Karpas-422 (cell line): ENCODE measurements at regions not wholly inside any gene's neighbourhood (a gene's known extent, or its start where the extent isn't known, plus 50 kb on each side); places are given as distances from the start of the nearest gene placed in this dataset.
A peak's percentile ranks its signal among the peaks of the same experiment; 100 is the strongest.

Experiments used
- DNase-seq: peaks from one replicate; pipeline ENCODE4 v3.0.0-alpha.2; 2015
- H2AFZ ChIP-seq: fragments of 200-600 bp; sonication (generic); 2 replicates; pipeline ENCODE4 v1.6.1; 2014; ENCODE audit warnings: antibody characterized with exemption, low read length, mixed read lengths
- H3K27ac ChIP-seq: fragments of 200-600 bp; sonication (generic); 2 replicates; pipeline ENCODE4 v1.5.1; 2014; ENCODE audit warnings: mild to moderate bottlenecking, low read length, moderate library complexity
- H3K27me3 ChIP-seq: fragments of 200-600 bp; sonication (generic); 2 replicates; pipeline ENCODE4 v1.6.1; 2014; ENCODE audit warnings: low read length, mixed read lengths
- H3K36me3 ChIP-seq: fragments of 200-600 bp; sonication (generic); 2 replicates; pipeline ENCODE4 v1.6.1; 2014; ENCODE audit warnings: low read length, mixed read lengths; ENCODE audit not compliant: insufficient read depth
- H3K4me1 ChIP-seq: fragments of 200-600 bp; sonication (generic); 2 replicates; pipeline ENCODE4 v1.6.1; 2014; ENCODE audit warnings: mild to moderate bottlenecking, low read length, mixed read lengths
- H3K4me2 ChIP-seq: fragments of 200-600 bp; sonication (generic); 2 replicates; pipeline ENCODE4 v1.6.1; 2014; ENCODE audit warnings: low read length, low read depth, mild to moderate bottlenecking; ENCODE audit not compliant: poor library complexity, severe bottlenecking
- H3K4me3 ChIP-seq: fragments of 200-600 bp; sonication (generic); 2 replicates; pipeline ENCODE4 v1.5.1; 2014; ENCODE audit warnings: mild to moderate bottlenecking, antibody characterized with exemption, low read length, mixed read lengths
- H3K79me2 ChIP-seq: fragments of 200-600 bp; sonication (generic); 2 replicates; pipeline ENCODE4 v1.6.1; 2014; ENCODE audit warnings: mild to moderate bottlenecking, low read length, mixed read lengths
- H3K9ac ChIP-seq: fragments of 200-600 bp; sonication (generic); 2 replicates; pipeline ENCODE4 v1.6.0; 2014; ENCODE audit warnings: low read length
- H3K9me2 ChIP-seq: fragments of 200-600 bp; sonication (generic), shearing (Covaris generic); replicated peaks from 2 replicates; pipeline ENCODE4 v1.6.0; 2014; ENCODE audit warnings: mild to moderate bottlenecking, low read length, moderate library complexity; ENCODE audit not compliant: insufficient read depth
- H3K9me3 ChIP-seq: fragments of 300-700, 200-600 bp; sonication (generic); 2 replicates; pipeline ENCODE4 v1.6.1; 2014; ENCODE audit warnings: low read length, mixed read lengths
- H4K20me1 ChIP-seq: fragments of 200-600 bp; sonication (generic); 2 replicates; pipeline ENCODE4 v1.6.1; 2014; ENCODE audit warnings: mild to moderate bottlenecking, antibody characterized with exemption, low read length, low read depth; ENCODE audit not compliant: insufficient read depth

- H3K4me1 ChIP-seq: peaks cover 23% of the 10 kb centered on the region
Measured at GRCh38 chr13:47027780-47028437, 131.1 kb upstream of the HTR2A start.

GRCh38 chr13:47025791-47026447 lies 129.1 kb upstream of the HTR2A start:
- Histone ChIP-seq H4K20me1 (no peaks in the 10 kb centered on the region), H3K9me3 (no peaks in the 10 kb centered on the region), H3K9ac (no peak overlapping the region), H3K4me3 (no peak overlapping the region), H3K27ac (peak overlapping the region; percentile 58; the same call in 1 of the 2 replicates), H3K36me3 (no peaks in the 10 kb centered on the region), H2AFZ (peak overlapping the region; percentile 83), H3K27me3 (no peaks in the 10 kb centered on the region), H3K9me2 (no peaks in the 10 kb centered on the region), H3K4me2 (no peak overlapping the region), H3K4me1 (peaks cover 29% of the 10 kb centered on the region), H3K79me2 (no peaks in the 10 kb centered on the region)
- peak; percentile 42 for DNase-seq

More at GRCh38 chr13:47027780-47028437, 131.1 kb upstream of the HTR2A start:
- Histone ChIP-seq H3K9me3 (no peaks in the 10 kb centered on the region), H2AFZ (no peak overlapping the region), H3K27ac (no peak overlapping the region), H3K9ac (no peak overlapping the region), H3K4me3 (no peak overlapping the region), H3K4me2 (no peak overlapping the region), H4K20me1 (no peaks in the 10 kb centered on the region), H3K9me2 (no peaks in the 10 kb centered on the region), H3K27me3 (no peaks in the 10 kb centered on the region), H3K79me2 (no peaks in the 10 kb centered on the region), H3K36me3 (no peaks in the 10 kb centered on the region)
- no peak for DNase-seq

GRCh38 chr13:47019977-47020376 lies 123.1 kb upstream of the HTR2A start:
- no peak overlapping the region for H3K4me2 ChIP-seq
- H3K36me3 ChIP-seq: no peaks in the 10 kb centered on the region
- no peaks in the 10 kb centered on the region for H4K20me1 ChIP-seq
- no peak overlapping the region for H2AFZ ChIP-seq
- H3K27ac ChIP-seq: no peak overlapping the region
- no peak overlapping the region for H3K9ac ChIP-seq
- H3K9me2 ChIP-seq: no peaks in the 10 kb centered on the region
- DNase-seq: no peak
- no peaks in the 10 kb centered on the region for H3K27me3 ChIP-seq
- no peaks in the 10 kb centered on the region for H3K79me2 ChIP-seq
- no peaks in the 10 kb centered on the region for H3K9me3 ChIP-seq
- H3K4me1 ChIP-seq: peaks cover 12% of the 10 kb centered on the region
- H3K4me3 ChIP-seq: no peak overlapping the region

- DNase-seq: no peak
- Histone ChIP-seq H3K4me3 (no peak overlapping the region), H3K4me2 (no peak overlapping the region), H3K9ac (no peak overlapping the region), H3K79me2 (no peaks in the 10 kb centered on the region), H3K36me3 (no peaks in the 10 kb centered on the region), H3K9me2 (no peaks in the 10 kb centered on the region), H4K20me1 (no peaks in the 10 kb centered on the region), H3K9me3 (no peaks in the 10 kb centered on the region), H3K27me3 (no peaks in the 10 kb centered on the region), H3K27ac (no peak overlapping the region), H2AFZ (no peak overlapping the region), H3K4me1 (peaks cover 6% of the 10 kb centered on the region)
Measured at GRCh38 chr13:47017476-47017875, 120.6 kb upstream of the HTR2A start.

- Histone ChIP-seq H4K20me1 (no peaks in the 10 kb centered on the region), H3K36me3 (no peaks in the 10 kb centered on the region), H2AFZ (no peak overlapping the region), H3K27ac (no peak overlapping the region), H3K27me3 (no peaks in the 10 kb centered on the region), H3K9ac (no peak overlapping the region), H3K9me2 (no peaks in the 10 kb centered on the region), H3K79me2 (no peaks in the 10 kb centered on the region), H3K4me3 (no peak overlapping the region), H3K9me3 (no peaks in the 10 kb centered on the region), H3K4me2 (no peak overlapping the region), H3K4me1 (no peaks in the 10 kb centered on the region)
- no peak for DNase-seq
Measured at GRCh38 chr13:47008318-47008717, 111.5 kb upstream of the HTR2A start.

GRCh38 chr13:47005756-47006414 lies 109.0 kb upstream of the HTR2A start:
- Histone ChIP-seq H3K79me2 (no peaks in the 10 kb centered on the region), H3K9me2 (no peaks in the 10 kb centered on the region), H3K4me1 (no peaks in the 10 kb centered on the region), H2AFZ (no peak overlapping the region), H3K4me2 (no peak overlapping the region), H3K4me3 (no peak overlapping the region), H3K27ac (no peak overlapping the region), H3K36me3 (no peaks in the 10 kb centered on the region), H4K20me1 (no peaks in the 10 kb centered on the region), H3K9me3 (no peaks in the 10 kb centered on the region), H3K9ac (no peak overlapping the region), H3K27me3 (no peaks in the 10 kb centered on the region)
- no peak for DNase-seq

- no peaks in the 10 kb centered on the region for H3K9me2 ChIP-seq
- no peaks in the 10 kb centered on the region for H4K20me1 ChIP-seq
- no peaks in the 10 kb centered on the region for H3K9me3 ChIP-seq
- no peak overlapping the region for H3K27ac ChIP-seq
- no peaks in the 10 kb centered on the region for H3K27me3 ChIP-seq
- H2AFZ ChIP-seq: no peak overlapping the region
- no peak overlapping the region for H3K4me2 ChIP-seq
- H3K4me3 ChIP-seq: no peak overlapping the region
- no peaks in the 10 kb centered on the region for H3K79me2 ChIP-seq
- no peaks in the 10 kb centered on the region for H3K4me1 ChIP-seq
- DNase-seq: no peak
- H3K9ac ChIP-seq: no peak overlapping the region
- no peaks in the 10 kb centered on the region for H3K36me3 ChIP-seq
Measured at GRCh38 chr13:47004540-47004939, 107.7 kb upstream of the HTR2A start.

- Histone ChIP-seq H3K9ac (no peak overlapping the region), H3K27ac (no peak overlapping the region), H2AFZ (no peak overlapping the region), H3K9me2 (no peaks in the 10 kb centered on the region), H4K20me1 (no peaks in the 10 kb centered on the region), H3K4me3 (no peak overlapping the region), H3K9me3 (no peaks in the 10 kb centered on the region), H3K79me2 (no peaks in the 10 kb centered on the region), H3K4me1 (no peaks in the 10 kb centered on the region), H3K4me2 (no peak overlapping the region), H3K27me3 (no peaks in the 10 kb centered on the region), H3K36me3 (no peaks in the 10 kb centered on the region)
- no peak for DNase-seq
Measured at GRCh38 chr13:47004027-47004426, 107.2 kb upstream of the HTR2A start.
